ENCODE measurements at regions not wholly inside any gene's neighbourhood (a gene's known extent, or its start where the extent isn't known, plus 50 kb on each side); places are given as distances from the start of the nearest gene placed in this dataset.

DNA sequence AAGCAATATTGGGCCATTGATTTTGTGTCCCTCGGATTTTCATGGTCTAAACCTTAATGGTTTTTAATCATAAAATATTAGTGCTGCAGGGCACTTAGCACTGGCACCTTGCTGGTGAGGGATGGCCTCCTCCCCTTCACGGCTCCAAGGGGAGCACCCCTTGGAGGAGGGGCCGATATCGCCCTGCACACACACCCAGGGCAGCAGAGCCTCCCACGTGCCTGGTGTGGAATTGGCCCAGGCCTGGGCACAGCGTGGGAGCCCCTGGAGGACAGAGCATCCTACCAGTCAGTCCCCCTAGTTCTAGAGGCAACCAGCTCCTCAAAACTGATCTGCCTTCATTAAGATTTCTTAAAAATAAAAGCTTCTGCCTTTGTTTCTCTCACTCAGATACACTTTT lies 90.7 kb upstream of the CSF3R start:
- no peak for TF ChIP-seq POLR2A (IDR thresholded peaks at IDR 0.05; ENCODE audit: low read length)
- no peak for TF ChIP-seq GATA1 (IDR thresholded peaks at IDR 0.05; ENCODE audit: low read depth, low read length)

All from erythroblast (primary cell).